Ectodermal cell (in vitro differentiated cells): ENCODE measurements at regions not wholly inside any gene's neighbourhood (a gene's known extent, or its start where the extent isn't known, plus 50 kb on each side); places are given as distances from the start of the nearest gene placed in this dataset.
"Not testable (repeated sequence)": the region's sequence is repeated elsewhere in the genome, so short reads cannot be mapped to it uniquely, and the experiment has no call there.

Source experiments
- H3K27ac ChIP-seq: 2 replicates; pipeline ENCODE4 v1.7.0; 2013; ENCODE audit warnings: mild to moderate bottlenecking, low read depth, low read length; ENCODE audit not compliant: insufficient read depth, poor library complexity, severe bottlenecking
- H3K27me3 ChIP-seq: 2 replicates; pipeline ENCODE4 v1.7.0; 2013; ENCODE audit warnings: mild to moderate bottlenecking, low read length; ENCODE audit not compliant: insufficient read depth, control insufficient read depth, poor library complexity, severe bottlenecking
- H3K36me3 ChIP-seq: one replicate; pipeline ENCODE4 v1.7.0; 2013; ENCODE audit warnings: low read length; ENCODE audit not compliant: control insufficient read depth, insufficient read depth
- H3K4me1 ChIP-seq: one replicate; pipeline ENCODE4 v1.7.0; 2013; ENCODE audit warnings: low read length; ENCODE audit not compliant: control insufficient read depth, insufficient read depth
- H3K4me3 ChIP-seq: 2 replicates; pipeline ENCODE4 v1.7.0; 2013; ENCODE audit warnings: low read depth, low read length, control low read depth; ENCODE audit not compliant: insufficient read depth
- H3K9me3 ChIP-seq: 2 replicates; pipeline ENCODE4 v1.7.0; 2013; ENCODE audit warnings: mild to moderate bottlenecking, low read length, moderate library complexity; ENCODE audit not compliant: control insufficient read depth
- WGBS, 2 experiments: methylation state at CpG; one replicate each; pipeline ENCODE4 v1.1.7; 2013; ENCODE audit warnings: missing lambda C conversion rate in 2 of 2; 5-methylcytosine and 5-hydroxymethylcytosine counted together

- Histone ChIP-seq H3K27me3 (no peaks in the 10 kb centered on the region), H3K9me3 (no peaks in the 10 kb centered on the region), H3K4me1 (peaks cover 3% of the 10 kb centered on the region), H3K4me3 (no peak overlapping the region), H3K36me3 (no peaks in the 10 kb centered on the region), H3K27ac (no peak overlapping the region)
- 60 to 66% methylated on average over 8 of the region's 9 CpGs for WGBS, 2 experiments
Observed at GRCh38 chr5:62206150-62206829, 99.7 kb upstream of the KIF2A start.

- peaks cover 3% of the 10 kb centered on the region for H3K4me1 ChIP-seq
- H3K9me3 ChIP-seq: no peaks in the 10 kb centered on the region
- H3K36me3 ChIP-seq: no peaks in the 10 kb centered on the region
- H3K27ac ChIP-seq: no peak overlapping the region
- 40 to 42% methylated on average over 10 of the region's 10 CpGs for WGBS, 2 experiments
- H3K4me3 ChIP-seq: no peak overlapping the region
- no peaks in the 10 kb centered on the region for H3K27me3 ChIP-seq
Observed at GRCh38 chr5:62208218-62208852, 97.7 kb upstream of the KIF2A start.

- Histone ChIP-seq H3K27me3 (no peaks in the 10 kb centered on the region), H3K4me3 (no peak overlapping the region), H3K27ac (no peak overlapping the region), H3K36me3 (no peaks in the 10 kb centered on the region), H3K4me1 (peaks cover 3% of the 10 kb centered on the region), H3K9me3 (no peaks in the 10 kb centered on the region)
- WGBS, 2 experiments: 91 to 95% methylated on average over 2 of the region's 2 CpGs
Observed at GRCh38 chr5:62211405-62211804, 94.6 kb upstream of the KIF2A start.

GRCh38 chr5:62212648-62213047 is 93.4 kb upstream of the KIF2A start:
- no peaks in the 10 kb centered on the region for H3K9me3 ChIP-seq
- H3K27ac ChIP-seq: no peak overlapping the region
- H3K36me3 ChIP-seq: no peaks in the 10 kb centered on the region
- H3K4me3 ChIP-seq: no peak overlapping the region
- H3K27me3 ChIP-seq: no peaks in the 10 kb centered on the region
- peaks cover 3% of the 10 kb centered on the region for H3K4me1 ChIP-seq
- 91 to 97% methylated on average over 3 of the region's 3 CpGs for WGBS, 2 experiments

GRCh38 chr5:62214701-62215100 is 91.3 kb upstream of the KIF2A start:
- no peaks in the 10 kb centered on the region for H3K27me3 ChIP-seq
- WGBS, 2 experiments: 97 to 100% methylated on average over 2 of the region's 2 CpGs
- no peaks in the 10 kb centered on the region for H3K36me3 ChIP-seq
- H3K9me3 ChIP-seq: no peaks in the 10 kb centered on the region
- H3K4me1 ChIP-seq: no peaks in the 10 kb centered on the region
- H3K4me3 ChIP-seq: no peak overlapping the region
- no peak overlapping the region for H3K27ac ChIP-seq

- not testable (repeated sequence) for H3K36me3 ChIP-seq, H3K27ac ChIP-seq, H3K9me3 ChIP-seq, H3K4me1 ChIP-seq, H3K4me3 ChIP-seq, H3K27me3 ChIP-seq
- WGBS, 2 experiments: no CpG with 5 or more reads among the region's 5 CpGs
Observed at GRCh38 chr5:62216603-62217002, 89.4 kb upstream of the KIF2A start.

- no CpG with 5 or more reads among the region's 1 CpG for WGBS, 2 experiments
- not testable (repeated sequence) for H3K9me3 ChIP-seq, H3K27ac ChIP-seq, H3K27me3 ChIP-seq, H3K4me1 ChIP-seq, H3K36me3 ChIP-seq, H3K4me3 ChIP-seq
Observed at GRCh38 chr5:62217095-62217494, 88.9 kb upstream of the KIF2A start.

- H3K27ac ChIP-seq, H3K9me3 ChIP-seq, H3K36me3 ChIP-seq, H3K4me1 ChIP-seq, H3K4me3 ChIP-seq, H3K27me3 ChIP-seq: not testable (repeated sequence)
- WGBS, 2 experiments: 52 to 60% methylated on average over 3 of the region's 3 CpGs
Observed at GRCh38 chr5:62218860-62219259, 87.1 kb upstream of the KIF2A start.

GRCh38 chr5:62221881-62222280 is 84.1 kb upstream of the KIF2A start:
- H3K4me1 ChIP-seq, H3K27me3 ChIP-seq, H3K27ac ChIP-seq, H3K4me3 ChIP-seq, H3K36me3 ChIP-seq, H3K9me3 ChIP-seq: not testable (repeated sequence)
- 87 to 92% methylated on average over 5 of the region's 5 CpGs for WGBS, 2 experiments

- not testable (repeated sequence) for H3K4me3 ChIP-seq, H3K9me3 ChIP-seq, H3K27ac ChIP-seq, H3K36me3 ChIP-seq, H3K27me3 ChIP-seq, H3K4me1 ChIP-seq
- WGBS, 2 experiments: no CpG with 5 or more reads among the region's 2 CpGs
Observed at GRCh38 chr5:62222305-62222704, 83.7 kb upstream of the KIF2A start.

- not testable (repeated sequence) for H3K4me3 ChIP-seq, H3K27me3 ChIP-seq, H3K9me3 ChIP-seq, H3K4me1 ChIP-seq, H3K36me3 ChIP-seq, H3K27ac ChIP-seq
- WGBS, 2 experiments: 20 to 27% methylated on average over 7 to 8 of the region's 9 CpGs
Observed at GRCh38 chr5:62223312-62223670, 82.7 kb upstream of the KIF2A start.
